Nephron (organoid): ENCODE measurements at regions not wholly inside any gene's neighbourhood (a gene's known extent, or its start where the extent isn't known, plus 50 kb on each side); places are given as distances from the start of the nearest gene placed in this dataset.

Source experiments
- H3K27ac Mint-ChIP-seq, 3 experiments: 2 replicates each; pipeline ENCODE4 v1.8.0; 2020; ENCODE audit warnings: mixed read lengths in 3 of 3, mild to moderate bottlenecking in 2 of 3, moderate library complexity in 1 of 3
- H3K27me3 Mint-ChIP-seq: 2 replicates; pipeline ENCODE4 v1.8.0; 2021; ENCODE audit warnings: low read depth, mild to moderate bottlenecking, moderate library complexity, mixed read lengths
- H3K36me3 Mint-ChIP-seq: 2 replicates; pipeline ENCODE4 v1.8.0; 2020; ENCODE audit warnings: low read depth, mixed read lengths
- H3K4me1 Mint-ChIP-seq: 2 replicates; pipeline ENCODE4 v1.8.0; 2020; ENCODE audit warnings: mixed read lengths
- H3K4me3 Mint-ChIP-seq, 3 experiments: 2 replicates each; pipeline ENCODE4 v1.8.0; 2020; ENCODE audit warnings: mild to moderate bottlenecking in 3 of 3, mixed read lengths in 3 of 3, moderate library complexity in 2 of 3
- H3K9me3 Mint-ChIP-seq: 2 replicates; pipeline ENCODE4 v1.8.0; 2020; ENCODE audit warnings: mixed read lengths
- TF ChIP-seq, protein P1 (sequence below), 3 experiments: fragments of 200-600 bp; sonication (generic); IDR thresholded peaks; one replicate each; pipeline ENCODE4 v1.5.0; 2021; ENCODE audit warnings: antibody characterized with exemption in 3 of 3; ENCODE audit not compliant: unreplicated experiment in 3 of 3

- TF ChIP-seq, protein P1, sequence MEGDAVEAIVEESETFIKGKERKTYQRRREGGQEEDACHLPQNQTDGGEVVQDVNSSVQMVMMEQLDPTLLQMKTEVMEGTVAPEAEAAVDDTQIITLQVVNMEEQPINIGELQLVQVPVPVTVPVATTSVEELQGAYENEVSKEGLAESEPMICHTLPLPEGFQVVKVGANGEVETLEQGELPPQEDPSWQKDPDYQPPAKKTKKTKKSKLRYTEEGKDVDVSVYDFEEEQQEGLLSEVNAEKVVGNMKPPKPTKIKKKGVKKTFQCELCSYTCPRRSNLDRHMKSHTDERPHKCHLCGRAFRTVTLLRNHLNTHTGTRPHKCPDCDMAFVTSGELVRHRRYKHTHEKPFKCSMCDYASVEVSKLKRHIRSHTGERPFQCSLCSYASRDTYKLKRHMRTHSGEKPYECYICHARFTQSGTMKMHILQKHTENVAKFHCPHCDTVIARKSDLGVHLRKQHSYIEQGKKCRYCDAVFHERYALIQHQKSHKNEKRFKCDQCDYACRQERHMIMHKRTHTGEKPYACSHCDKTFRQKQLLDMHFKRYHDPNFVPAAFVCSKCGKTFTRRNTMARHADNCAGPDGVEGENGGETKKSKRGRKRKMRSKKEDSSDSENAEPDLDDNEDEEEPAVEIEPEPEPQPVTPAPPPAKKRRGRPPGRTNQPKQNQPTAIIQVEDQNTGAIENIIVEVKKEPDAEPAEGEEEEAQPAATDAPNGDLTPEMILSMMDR (IDR thresholded peaks at IDR 0.05; ENCODE audit: unreplicated experiment in 3 of 3), result no peak
- no peaks in the 10 kb centered on the region for H3K27me3 Mint-ChIP-seq
- no peaks in the 10 kb centered on the region for H3K9me3 Mint-ChIP-seq
- no peak overlapping the region for H3K27ac Mint-ChIP-seq
- H3K36me3 Mint-ChIP-seq, result no peaks in the 10 kb centered on the region
- no peak overlapping the region for H3K4me3 Mint-ChIP-seq
- no peaks in the 10 kb centered on the region for H3K4me1 Mint-ChIP-seq
These were observed 64.8 kb upstream of the FGG start for GRCh38 chr4:154677300-154677699.

GRCh38 chr4:154677923-154678322 lies 65.5 kb upstream of the FGG start:
- H3K9me3 Mint-ChIP-seq, result no peaks in the 10 kb centered on the region
- no peaks in the 10 kb centered on the region for H3K27me3 Mint-ChIP-seq
- H3K27ac Mint-ChIP-seq, result no peak overlapping the region
- no peak overlapping the region for H3K4me3 Mint-ChIP-seq
- TF ChIP-seq, protein P1 (IDR thresholded peaks at IDR 0.05; ENCODE audit: unreplicated experiment in 3 of 3), result no peak
- H3K4me1 Mint-ChIP-seq, result no peaks in the 10 kb centered on the region
- no peaks in the 10 kb centered on the region for H3K36me3 Mint-ChIP-seq

DNA sequence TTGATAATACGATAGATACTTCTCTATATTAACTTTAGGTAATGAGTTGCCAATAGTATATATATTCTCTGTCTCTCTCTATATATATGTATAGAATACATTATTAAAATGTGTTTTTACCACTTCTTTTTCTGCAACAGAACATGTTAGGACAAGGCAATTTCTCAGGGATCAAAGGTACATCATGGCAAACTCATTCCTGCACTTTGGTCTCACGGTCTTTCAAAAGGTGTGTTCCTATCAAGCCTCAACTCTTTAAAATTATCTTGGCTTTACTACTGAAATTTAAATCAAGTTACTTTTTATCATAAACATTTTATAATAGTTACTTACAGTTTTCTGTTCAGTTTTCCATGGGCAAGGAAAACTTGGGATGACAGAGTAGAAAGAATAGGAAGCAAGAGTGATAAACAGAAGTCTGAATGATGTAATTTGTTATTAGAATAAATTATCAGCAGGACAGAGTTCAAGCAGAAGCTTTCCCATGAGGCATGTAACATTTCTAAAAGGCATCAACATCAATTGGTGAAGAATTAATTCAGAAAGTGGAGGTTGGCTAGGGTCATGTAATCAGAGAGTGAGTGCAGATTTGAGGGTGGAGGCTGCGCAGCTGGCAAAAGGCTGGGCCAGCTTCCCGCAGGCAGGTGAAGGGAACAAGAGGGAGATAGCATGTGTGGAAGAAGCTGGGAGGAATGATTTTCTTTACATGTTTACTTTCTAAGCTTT lies 59.7 kb upstream of the LRAT start:
- Mint-ChIP-seq H3K9me3 (no peaks in the 10 kb centered on the region), H3K4me3 (no peak overlapping the region), H3K27me3 (no peaks in the 10 kb centered on the region), H3K27ac (no peak overlapping the region), H3K4me1 (no peaks in the 10 kb centered on the region), H3K36me3 (no peaks in the 10 kb centered on the region)
- TF ChIP-seq, protein P1 (IDR thresholded peaks at IDR 0.05; ENCODE audit: unreplicated experiment in 3 of 3), result no peak

DNA sequence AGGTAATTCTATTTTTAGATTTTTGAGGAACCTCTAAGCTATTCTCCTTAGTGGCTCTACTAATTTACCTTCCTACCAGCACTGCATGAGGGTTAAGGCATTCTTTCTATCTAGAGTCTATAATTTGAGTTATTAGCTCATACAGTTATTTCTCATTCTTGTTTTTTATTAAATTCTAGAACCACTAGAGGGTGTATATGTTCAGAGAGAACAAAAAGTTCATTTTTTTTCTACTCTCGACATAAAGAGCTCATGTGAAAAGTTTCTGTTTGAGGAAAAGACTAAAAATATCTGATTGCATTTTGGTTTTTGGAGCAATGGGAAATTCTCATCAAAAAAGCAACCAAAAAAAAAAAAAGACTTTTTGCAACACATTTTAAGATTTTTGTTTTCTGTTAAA lies 57.0 kb upstream of the LRAT start:
- Mint-ChIP-seq H3K36me3 (no peaks in the 10 kb centered on the region), H3K4me3 (no peak overlapping the region), H3K9me3 (no peaks in the 10 kb centered on the region), H3K27me3 (no peaks in the 10 kb centered on the region), H3K4me1 (no peaks in the 10 kb centered on the region), H3K27ac (no peak overlapping the region)
- TF ChIP-seq, protein P1 (IDR thresholded peaks at IDR 0.05; ENCODE audit: unreplicated experiment in 3 of 3), result peak in 2 of 3 experiments; percentile 18 to 35

GRCh38 chr4:154687840-154688239 lies 56.0 kb upstream of the LRAT start:
- no peak overlapping the region for H3K27ac Mint-ChIP-seq
- no peak overlapping the region for H3K4me3 Mint-ChIP-seq
- H3K4me1 Mint-ChIP-seq, result no peaks in the 10 kb centered on the region

More at GRCh38 chr4:154687840-154688239, 56.0 kb upstream of the LRAT start:
- no peaks in the 10 kb centered on the region for H3K27me3 Mint-ChIP-seq
- TF ChIP-seq, protein P1 (IDR thresholded peaks at IDR 0.05; ENCODE audit: unreplicated experiment in 3 of 3), result no peak
- H3K36me3 Mint-ChIP-seq, result no peaks in the 10 kb centered on the region
- H3K9me3 Mint-ChIP-seq, result no peaks in the 10 kb centered on the region
